ENCODE measurements at regions not wholly inside any gene's neighbourhood (a gene's known extent, or its start where the extent isn't known, plus 50 kb on each side); places are given as distances from the start of the nearest gene placed in this dataset.

DNA sequence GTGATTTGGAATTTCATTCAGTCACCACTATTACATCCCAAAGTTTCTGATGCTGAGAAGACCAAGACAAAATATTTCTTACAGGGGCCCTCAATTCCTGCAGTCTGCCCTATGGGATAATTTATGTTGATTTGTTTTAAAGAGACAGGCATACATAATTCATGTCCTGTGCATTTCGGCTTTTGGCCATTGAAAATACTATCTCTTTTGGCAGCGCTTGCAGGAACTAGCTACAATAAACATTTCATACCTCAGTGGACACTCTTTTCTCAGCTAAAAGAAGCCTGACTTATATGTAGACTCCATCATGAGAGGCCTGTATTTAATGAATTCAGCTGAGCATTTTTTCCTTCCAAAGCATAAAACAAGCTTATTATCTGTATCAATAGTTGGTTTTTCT is 451.9 kb upstream of the C9orf72 start:
- no peak overlapping the region for H3K9ac ChIP-seq (ENCODE audit: insufficient read length, low read depth)
- no peaks in the 10 kb centered on the region for H3K27me3 ChIP-seq (ENCODE audit: insufficient read depth, insufficient read length)
- no peaks in the 10 kb centered on the region for H3K4me1 ChIP-seq (ENCODE audit: insufficient read depth, insufficient read length)
- H3K4me3 ChIP-seq (ENCODE audit: insufficient read length, low read depth) = no peak overlapping the region
- H3K9me3 ChIP-seq (ENCODE audit: insufficient read depth, low read length) = no peaks in the 10 kb centered on the region
- H3K36me3 ChIP-seq (ENCODE audit: insufficient read depth, insufficient read length, low read length) = no peaks in the 10 kb centered on the region
- no peak for TF ChIP-seq YY1 (IDR thresholded peaks at IDR 0.05; ENCODE audit: insufficient read depth, insufficient read length)
- no peak for TF ChIP-seq ZNF274 (IDR thresholded peaks at IDR 0.05; ENCODE audit: low read depth, low read length)
- TF ChIP-seq SUZ12 (IDR thresholded peaks at IDR 0.05; ENCODE audit: extremely low read depth, insufficient read depth, insufficient read length) = no peak
- DNase-seq (ENCODE audit: low read depth, low spot score) = no peak

DNA sequence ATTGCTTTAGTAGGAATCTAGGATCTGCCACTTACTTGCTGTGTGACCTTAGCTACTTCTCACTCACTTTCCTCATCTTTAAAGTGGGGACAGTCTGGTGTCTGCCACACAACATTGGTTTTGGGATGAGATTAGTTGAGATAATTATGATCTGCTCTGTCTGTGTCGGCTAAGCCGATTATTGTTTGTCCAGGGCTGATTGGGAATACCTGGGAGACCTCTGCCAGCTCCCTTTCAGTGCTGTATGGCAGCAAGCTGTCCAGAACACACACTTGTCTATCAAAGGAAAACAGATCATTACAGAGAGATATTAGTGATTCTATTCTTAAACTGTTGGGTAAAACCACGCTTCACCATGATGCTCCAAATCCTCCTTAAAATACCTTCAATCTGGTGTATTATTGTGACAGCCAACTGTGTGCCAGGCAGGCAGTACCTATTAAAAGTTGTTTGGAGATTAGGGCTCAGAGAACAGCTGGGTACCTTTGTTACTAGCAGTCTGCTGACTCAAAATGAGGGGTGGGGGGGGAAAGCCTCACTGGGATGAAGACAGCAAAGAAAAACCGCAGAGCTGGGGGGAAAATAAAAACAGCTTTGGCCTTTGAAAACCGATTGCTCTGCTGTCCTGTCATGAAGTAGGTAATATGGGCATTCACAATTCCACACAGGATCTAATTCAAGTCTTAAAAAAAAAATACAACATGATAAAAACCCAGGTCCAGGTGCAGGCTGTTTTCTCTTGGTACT is 458.4 kb upstream of the C9orf72 start:
- no peak overlapping the region for H3K9ac ChIP-seq (ENCODE audit: insufficient read length, low read depth)
- TF ChIP-seq YY1 (IDR thresholded peaks at IDR 0.05; ENCODE audit: insufficient read depth, insufficient read length) (no peak), ZNF274 (IDR thresholded peaks at IDR 0.05; ENCODE audit: low read depth, low read length) (no peak), SUZ12 (IDR thresholded peaks at IDR 0.05; ENCODE audit: extremely low read depth, insufficient read depth, insufficient read length) (no peak)
- no peak for DNase-seq (ENCODE audit: low read depth, low spot score)
- no peaks in the 10 kb centered on the region for H3K9me3 ChIP-seq (ENCODE audit: insufficient read depth, low read length)
- H3K36me3 ChIP-seq (ENCODE audit: insufficient read depth, insufficient read length, low read length) = no peaks in the 10 kb centered on the region
- H3K4me3 ChIP-seq (ENCODE audit: insufficient read length, low read depth) = no peak overlapping the region
- H3K4me1 ChIP-seq (ENCODE audit: insufficient read depth, insufficient read length) = no peaks in the 10 kb centered on the region
- no peaks in the 10 kb centered on the region for H3K27me3 ChIP-seq (ENCODE audit: insufficient read depth, insufficient read length)

DNA sequence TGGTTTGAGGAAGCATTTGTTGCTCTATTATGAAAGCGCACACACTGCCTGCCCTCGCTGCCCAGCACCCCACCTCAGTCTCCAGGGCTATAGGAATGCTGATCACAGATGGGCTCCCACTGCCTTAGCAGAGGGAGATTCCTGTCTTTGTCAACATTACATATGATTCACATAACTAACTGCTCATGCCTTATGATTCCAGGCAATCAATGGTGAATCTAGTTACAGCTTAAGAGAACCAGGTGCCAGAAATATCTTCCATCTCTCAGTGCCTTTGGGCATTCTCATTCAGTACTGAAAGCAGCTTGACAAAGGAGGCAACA is 458.9 kb upstream of the C9orf72 start:
- no peaks in the 10 kb centered on the region for H3K4me1 ChIP-seq (ENCODE audit: insufficient read depth, insufficient read length)
- H3K4me3 ChIP-seq (ENCODE audit: insufficient read length, low read depth) = no peak overlapping the region
- H3K36me3 ChIP-seq (ENCODE audit: insufficient read depth, insufficient read length, low read length) = no peaks in the 10 kb centered on the region
- no peaks in the 10 kb centered on the region for H3K27me3 ChIP-seq (ENCODE audit: insufficient read depth, insufficient read length)
- H3K9ac ChIP-seq (ENCODE audit: insufficient read length, low read depth) = no peak overlapping the region
- TF ChIP-seq YY1 (IDR thresholded peaks at IDR 0.05; ENCODE audit: insufficient read depth, insufficient read length) (no peak), ZNF274 (IDR thresholded peaks at IDR 0.05; ENCODE audit: low read depth, low read length) (no peak), SUZ12 (IDR thresholded peaks at IDR 0.05; ENCODE audit: extremely low read depth, insufficient read depth, insufficient read length) (no peak)
- H3K9me3 ChIP-seq (ENCODE audit: insufficient read depth, low read length) = no peaks in the 10 kb centered on the region
- DNase-seq (ENCODE audit: low read depth, low spot score) = no peak

DNA sequence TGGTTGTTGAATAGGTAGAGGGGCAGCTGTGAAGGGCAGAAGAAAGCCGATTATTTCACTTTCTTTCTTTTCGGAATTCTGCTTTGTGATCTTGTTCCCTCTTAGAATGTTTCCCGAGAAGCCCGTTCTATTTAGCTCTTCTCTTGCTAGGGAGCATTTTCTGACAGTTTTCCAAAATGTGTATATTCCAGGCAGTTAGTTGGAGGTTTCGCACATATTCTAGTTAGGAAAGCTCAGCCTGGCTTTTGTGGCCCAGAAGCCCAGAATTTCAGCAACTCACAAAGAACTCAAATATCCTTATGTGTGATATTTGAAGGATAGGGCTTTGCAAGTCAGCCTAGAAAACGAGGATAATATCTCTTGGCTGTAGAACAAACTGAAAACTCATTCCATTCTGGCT is 461.0 kb upstream of the C9orf72 start:
- no peak for TF ChIP-seq YY1 (IDR thresholded peaks at IDR 0.05; ENCODE audit: insufficient read depth, insufficient read length)
- no peak for TF ChIP-seq SUZ12 (IDR thresholded peaks at IDR 0.05; ENCODE audit: extremely low read depth, insufficient read depth, insufficient read length)
- no peak for TF ChIP-seq ZNF274 (IDR thresholded peaks at IDR 0.05; ENCODE audit: low read depth, low read length)
- H3K9me3 ChIP-seq (ENCODE audit: insufficient read depth, low read length) = no peaks in the 10 kb centered on the region
- no peak overlapping the region for H3K4me3 ChIP-seq (ENCODE audit: insufficient read length, low read depth)
- no peak overlapping the region for H3K9ac ChIP-seq (ENCODE audit: insufficient read length, low read depth)
- DNase-seq (ENCODE audit: low read depth, low spot score) = no peak
- no peaks in the 10 kb centered on the region for H3K4me1 ChIP-seq (ENCODE audit: insufficient read depth, insufficient read length)
- H3K27me3 ChIP-seq (ENCODE audit: insufficient read depth, insufficient read length) = no peaks in the 10 kb centered on the region
- H3K36me3 ChIP-seq (ENCODE audit: insufficient read depth, insufficient read length, low read length) = no peaks in the 10 kb centered on the region

DNA sequence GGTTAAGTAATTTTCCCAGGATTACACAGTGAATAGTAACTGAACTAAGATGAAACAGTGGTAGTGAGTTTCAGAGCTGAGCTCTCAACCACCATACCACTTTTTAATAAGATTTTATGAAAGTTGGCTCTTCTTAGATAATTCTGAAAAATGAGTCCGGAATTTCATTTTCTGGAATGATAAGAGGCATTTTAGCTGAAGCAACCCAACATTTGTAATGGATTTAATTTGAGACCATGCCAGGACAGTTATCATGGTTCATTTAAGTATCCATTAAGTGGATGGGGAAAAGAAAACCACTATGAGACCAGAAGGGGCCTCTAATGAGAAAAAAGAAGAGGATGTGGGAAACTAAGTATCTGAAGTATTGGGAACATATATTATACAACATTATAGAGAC is 464.7 kb upstream of the C9orf72 start:
- TF ChIP-seq ZNF274 (IDR thresholded peaks at IDR 0.05; ENCODE audit: low read depth, low read length) (no peak), SUZ12 (IDR thresholded peaks at IDR 0.05; ENCODE audit: extremely low read depth, insufficient read depth, insufficient read length) (no peak), YY1 (IDR thresholded peaks at IDR 0.05; ENCODE audit: insufficient read depth, insufficient read length) (no peak)
- no peak for DNase-seq (ENCODE audit: low read depth, low spot score)
- H3K9me3 ChIP-seq (ENCODE audit: insufficient read depth, low read length) = no peaks in the 10 kb centered on the region
- no peaks in the 10 kb centered on the region for H3K27me3 ChIP-seq (ENCODE audit: insufficient read depth, insufficient read length)
- no peaks in the 10 kb centered on the region for H3K4me1 ChIP-seq (ENCODE audit: insufficient read depth, insufficient read length)
- H3K36me3 ChIP-seq (ENCODE audit: insufficient read depth, insufficient read length, low read length) = no peaks in the 10 kb centered on the region
- no peak overlapping the region for H3K9ac ChIP-seq (ENCODE audit: insufficient read length, low read depth)
- H3K4me3 ChIP-seq (ENCODE audit: insufficient read length, low read depth) = no peak overlapping the region

DNA sequence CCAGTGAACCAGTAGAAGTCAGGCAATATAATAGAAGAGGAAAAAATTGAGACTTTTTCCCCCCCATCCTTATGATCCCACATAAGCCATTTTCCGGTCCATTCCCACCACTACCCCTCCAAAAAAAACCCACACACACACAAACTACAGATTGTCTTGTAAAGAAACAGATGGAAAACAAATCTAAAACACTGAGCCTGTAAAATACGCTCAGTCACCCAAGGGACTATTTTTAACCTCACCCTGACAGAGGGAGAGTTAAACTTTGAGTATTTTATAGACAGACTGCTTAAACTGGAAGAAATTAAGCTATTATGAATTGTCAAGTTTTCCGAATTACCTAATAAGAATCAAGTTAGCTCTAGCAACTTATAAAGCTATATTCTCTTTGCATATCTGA is 471.8 kb upstream of the C9orf72 start:
- Histone ChIP-seq H3K4me1 (ENCODE audit: insufficient read depth, insufficient read length) (no peaks in the 10 kb centered on the region), H3K9me3 (ENCODE audit: insufficient read depth, low read length) (no peaks in the 10 kb centered on the region), H3K36me3 (ENCODE audit: insufficient read depth, insufficient read length, low read length) (no peaks in the 10 kb centered on the region), H3K4me3 (ENCODE audit: insufficient read length, low read depth) (no peak overlapping the region), H3K9ac (ENCODE audit: insufficient read length, low read depth) (no peak overlapping the region), H3K27me3 (ENCODE audit: insufficient read depth, insufficient read length) (no peaks in the 10 kb centered on the region)
- TF ChIP-seq ZNF274 (IDR thresholded peaks at IDR 0.05; ENCODE audit: low read depth, low read length) = no peak
- TF ChIP-seq SUZ12 (IDR thresholded peaks at IDR 0.05; ENCODE audit: extremely low read depth, insufficient read depth, insufficient read length) = no peak
- TF ChIP-seq YY1 (IDR thresholded peaks at IDR 0.05; ENCODE audit: insufficient read depth, insufficient read length) = no peak
- no peak for DNase-seq (ENCODE audit: low read depth, low spot score)

DNA sequence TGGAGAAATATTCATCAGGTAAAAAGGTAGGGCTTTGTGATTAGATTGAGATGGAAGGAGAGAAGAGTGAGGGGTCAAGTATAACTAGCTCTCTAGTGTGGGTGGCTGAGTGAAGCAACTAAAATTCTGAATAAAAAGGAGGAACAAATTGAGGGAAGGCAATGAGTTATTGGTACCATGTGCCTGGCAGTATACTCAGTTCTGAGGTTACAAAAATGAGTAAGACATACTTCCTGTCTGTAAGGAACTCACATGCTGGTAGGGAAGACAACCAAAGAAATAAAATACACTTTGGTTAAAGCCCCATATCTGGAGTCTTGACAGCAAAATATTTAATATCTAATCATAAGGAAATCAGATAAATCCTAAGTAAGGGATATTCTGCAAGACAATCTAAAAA is 476.8 kb upstream of the C9orf72 start:
- Histone ChIP-seq H3K4me1 (ENCODE audit: insufficient read depth, insufficient read length) (no peaks in the 10 kb centered on the region), H3K36me3 (ENCODE audit: insufficient read depth, insufficient read length, low read length) (no peaks in the 10 kb centered on the region), H3K27me3 (ENCODE audit: insufficient read depth, insufficient read length) (no peaks in the 10 kb centered on the region), H3K4me3 (ENCODE audit: insufficient read length, low read depth) (no peak overlapping the region), H3K9me3 (ENCODE audit: insufficient read depth, low read length) (no peaks in the 10 kb centered on the region), H3K9ac (ENCODE audit: insufficient read length, low read depth) (no peak overlapping the region)
- TF ChIP-seq YY1 (IDR thresholded peaks at IDR 0.05; ENCODE audit: insufficient read depth, insufficient read length) (no peak), SUZ12 (IDR thresholded peaks at IDR 0.05; ENCODE audit: extremely low read depth, insufficient read depth, insufficient read length) (no peak), ZNF274 (IDR thresholded peaks at IDR 0.05; ENCODE audit: low read depth, low read length) (no peak)
- DNase-seq (ENCODE audit: low read depth, low spot score) = no peak

All from NT2/D1 (cell line).